HG02642 (cell line): ENCODE measurements at regions not wholly inside any gene's neighbourhood (a gene's known extent, or its start where the extent isn't known, plus 50 kb on each side); places are given as distances from the start of the nearest gene placed in this dataset.

Experiments
- ATAC-seq: cut with Tn5 transposase; IDR thresholded peaks from one replicate; pipeline ENCODE4 v1.9.1; 2021; ENCODE audit warnings: mild to moderate bottlenecking; ENCODE audit not compliant: unreplicated experiment, poor library complexity

GRCh38 chr2:120453635-120453998 is 107.7 kb downstream of the INHBB start:
- ATAC-seq, result no peak

DNA sequence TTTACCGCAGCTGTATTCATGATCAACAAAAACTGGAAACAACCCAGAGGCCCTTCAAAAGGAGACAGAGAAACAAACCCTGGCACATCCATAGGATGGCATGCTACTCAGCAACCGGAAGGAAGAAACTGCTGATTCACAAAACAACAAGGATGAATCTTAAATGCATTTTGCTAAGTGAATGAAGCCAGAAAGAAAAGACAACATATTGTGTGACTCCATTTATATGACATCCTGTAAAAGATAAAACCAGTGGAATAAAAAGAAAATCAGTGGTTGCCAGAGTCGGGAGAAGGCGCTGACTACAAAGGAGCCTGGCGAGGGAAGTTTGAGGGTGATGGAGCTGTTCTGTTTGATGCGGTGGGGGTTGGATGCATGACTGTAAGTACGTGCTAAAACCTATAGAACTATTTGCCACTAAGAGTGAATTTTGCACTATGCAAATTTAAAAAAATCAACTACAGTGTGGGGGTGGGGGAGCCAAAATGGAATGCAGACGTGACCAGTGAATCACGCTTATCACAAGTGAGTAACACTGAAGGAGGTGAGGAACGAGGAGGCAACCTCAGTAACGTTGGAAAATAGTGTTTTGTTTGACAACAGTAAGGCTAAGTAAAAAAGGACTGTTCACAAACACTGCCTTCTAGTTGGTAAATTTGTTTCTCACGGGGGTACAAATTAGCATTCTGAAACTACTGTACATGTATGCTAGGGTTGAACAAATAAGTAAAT is 108.9 kb downstream of the INHBB start:
- no peak for ATAC-seq

DNA sequence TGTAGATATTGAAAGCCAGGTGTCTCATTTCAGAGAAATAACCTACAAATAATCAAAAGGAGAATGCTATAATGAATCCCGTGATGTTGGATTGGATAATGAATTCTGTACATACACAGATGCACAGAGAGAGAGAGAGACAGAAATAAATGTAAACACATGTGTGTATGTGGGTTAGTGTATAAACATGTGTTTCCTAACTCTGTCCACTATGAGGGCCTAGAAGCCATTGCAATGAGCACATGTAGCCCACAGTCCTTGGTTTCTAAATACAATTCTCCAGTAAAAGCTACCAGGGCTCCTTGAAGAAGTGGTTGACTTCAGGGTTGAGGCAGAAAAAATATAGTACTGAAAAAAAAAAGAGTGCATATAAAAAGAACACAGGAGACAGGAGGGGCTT is 109.5 kb downstream of the INHBB start:
- ATAC-seq, result no peak

DNA sequence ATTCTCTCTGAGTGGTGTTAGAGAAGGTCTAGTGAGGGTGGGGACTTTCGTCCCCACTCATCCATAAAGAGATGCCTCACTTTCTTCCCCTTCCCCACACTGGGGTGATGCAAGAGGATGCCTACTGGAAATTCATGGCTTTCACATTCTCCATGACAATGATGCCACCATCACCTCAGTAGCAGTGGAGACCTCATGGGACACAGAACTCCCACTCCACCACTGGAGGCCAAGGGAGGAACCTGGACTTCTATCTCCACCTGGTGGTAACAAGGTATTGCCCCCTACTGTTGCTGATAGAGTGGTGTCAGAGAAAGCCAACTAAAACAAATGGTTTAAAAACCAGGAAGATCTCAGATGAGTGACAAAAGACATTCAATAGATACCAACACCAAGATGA is 110.9 kb downstream of the INHBB start:
- ATAC-seq, result no peak

GRCh38 chr2:120460511-120460910 is 114.6 kb downstream of the INHBB start:
- ATAC-seq, result no peak

- no peak for ATAC-seq
Observed at GRCh38 chr2:120461092-120461491, 115.2 kb downstream of the INHBB start.

DNA sequence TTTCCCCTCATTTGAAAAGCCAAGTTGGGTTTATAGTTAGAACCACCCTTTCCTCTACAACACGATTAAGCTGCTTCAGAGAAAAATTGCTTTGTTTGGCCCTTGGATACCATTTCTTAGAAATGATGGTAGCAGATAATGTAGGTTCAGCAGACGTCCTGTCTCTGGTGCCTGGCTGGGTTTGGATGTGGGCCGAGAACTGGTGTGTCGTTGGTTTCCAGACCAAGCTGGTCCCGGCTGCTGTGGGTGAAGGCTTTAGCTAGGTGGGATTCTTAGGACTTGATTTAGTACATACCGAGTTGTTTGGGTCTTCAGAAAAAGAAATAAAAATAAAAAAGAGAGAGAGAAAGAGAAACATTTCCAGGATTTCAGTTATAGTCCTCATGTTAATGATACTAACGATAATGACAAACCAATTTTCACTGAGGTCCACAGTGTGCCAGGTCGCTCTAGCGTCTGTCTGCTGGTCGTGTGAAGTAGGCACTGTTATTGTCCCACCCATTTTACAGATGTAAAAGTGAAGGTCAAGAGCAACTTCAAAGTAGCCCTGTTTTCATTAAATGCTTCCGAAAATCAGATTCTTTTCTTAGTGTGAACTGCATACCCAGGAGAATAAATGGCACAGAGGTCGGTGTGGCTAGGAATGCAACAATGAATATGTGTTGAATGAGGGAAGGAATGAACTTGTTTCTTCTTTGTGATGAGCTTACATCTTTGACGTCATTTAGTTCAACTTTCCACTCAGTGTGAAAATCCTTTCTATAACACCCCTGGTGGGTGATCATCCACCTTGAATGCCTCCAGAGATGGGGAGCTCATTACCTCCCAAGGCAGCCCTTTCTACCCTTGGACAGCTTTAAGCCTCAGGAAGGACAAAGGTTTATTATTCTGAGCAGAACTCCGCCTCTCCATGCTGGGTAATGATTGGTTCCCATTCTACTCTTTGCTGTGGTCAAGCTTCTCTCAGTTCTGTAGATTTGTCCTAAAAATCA is 115.9 kb downstream of the INHBB start:
- ATAC-seq, result no peak

DNA sequence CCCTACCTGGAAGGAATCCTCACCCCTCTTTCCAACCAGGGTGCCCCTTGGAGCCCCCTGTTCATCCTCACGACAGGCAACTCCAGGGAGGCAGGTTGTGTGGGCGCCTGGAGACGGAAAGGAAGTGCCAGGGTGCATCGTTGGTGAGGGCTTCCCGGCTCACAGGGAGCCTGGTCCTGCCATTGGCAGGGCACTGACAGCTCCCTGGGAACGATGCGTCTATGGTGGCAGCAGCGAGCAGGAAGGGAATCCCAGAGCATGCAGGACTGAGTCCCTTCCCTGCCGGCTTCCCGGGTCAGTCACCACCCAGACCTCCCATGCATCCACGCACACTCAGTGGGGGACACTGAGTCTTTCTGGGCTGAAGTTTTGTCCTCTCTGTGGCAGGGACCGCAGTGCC is 117.6 kb downstream of the INHBB start:
- no peak for ATAC-seq

DNA sequence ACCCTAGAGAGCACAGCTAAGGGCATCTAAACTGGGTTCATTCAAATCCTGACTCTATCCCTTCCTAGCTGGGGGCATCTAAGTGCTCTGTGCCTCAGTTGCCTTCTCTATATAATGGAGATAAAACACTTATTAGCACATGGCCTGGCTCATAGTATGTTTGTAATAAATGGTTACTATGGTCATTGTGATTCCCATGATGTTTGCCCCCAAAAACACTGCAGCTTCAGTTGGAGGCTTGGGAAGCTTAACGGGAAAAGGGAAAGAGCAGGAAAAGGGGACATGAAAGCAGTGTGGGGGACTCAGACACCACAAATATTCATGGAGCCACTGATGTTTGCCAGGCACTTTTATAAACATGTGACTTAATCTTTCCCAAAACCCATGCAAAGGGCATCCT is 118.1 kb downstream of the INHBB start:
- no peak for ATAC-seq

- no peak for ATAC-seq
Observed at GRCh38 chr2:120464448-120464931, 118.6 kb downstream of the INHBB start.

DNA sequence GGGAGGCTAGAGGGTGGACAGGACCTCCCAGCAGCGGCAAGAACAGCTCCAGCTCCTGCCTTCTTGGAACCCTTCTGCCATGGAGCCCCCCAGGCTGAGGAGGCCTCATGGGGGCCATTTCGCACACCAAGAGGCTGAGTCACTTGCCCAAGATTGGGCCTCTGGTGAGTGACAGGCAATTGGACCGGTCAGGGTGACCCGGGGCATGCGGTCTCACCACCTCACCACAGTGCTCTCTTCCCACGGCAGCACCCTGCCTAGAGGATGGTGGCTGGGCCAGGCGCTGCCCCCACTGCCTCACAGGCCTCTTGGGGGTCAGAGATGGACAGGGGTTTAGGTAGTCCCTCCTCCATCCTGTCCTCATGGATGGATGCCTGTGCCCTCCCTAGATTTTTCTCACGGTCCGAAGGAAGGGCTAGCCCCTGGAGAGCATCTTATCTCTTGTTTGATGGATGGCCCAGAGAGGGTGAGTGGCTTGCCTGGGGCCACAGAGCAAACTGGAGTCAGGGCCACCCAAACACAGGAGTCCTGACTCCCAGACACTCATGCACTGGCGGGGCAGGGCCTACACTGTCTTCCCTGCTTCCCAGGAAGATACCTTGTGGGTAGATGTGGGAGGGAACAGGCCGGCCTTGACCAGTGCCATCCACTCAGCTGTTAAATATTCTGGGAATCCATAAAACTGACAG is 119.2 kb downstream of the INHBB start:
- ATAC-seq, result no peak

DNA sequence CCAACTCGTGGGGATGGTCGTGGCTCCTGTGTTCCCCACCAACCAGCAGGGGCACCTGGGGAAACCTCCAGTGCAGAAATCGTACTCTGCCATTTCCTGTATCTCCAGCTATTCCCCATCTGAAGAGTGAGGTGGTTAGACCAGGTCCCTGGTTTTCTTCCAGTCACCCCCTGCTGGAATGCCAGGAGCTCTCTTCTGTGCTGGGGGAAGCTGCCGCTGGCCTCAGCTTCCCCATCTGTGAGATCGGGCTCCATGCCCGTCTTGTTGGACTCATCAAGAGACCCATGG is 119.7 kb downstream of the INHBB start:
- no peak for ATAC-seq

GRCh38 chr2:120465989-120466703 is 120.2 kb downstream of the INHBB start:
- no peak for ATAC-seq

- no peak for ATAC-seq
Observed at GRCh38 chr2:120466704-120467054, 120.7 kb downstream of the INHBB start.

- ATAC-seq, result no peak
Observed at GRCh38 chr2:120468136-120468535, 122.2 kb downstream of the INHBB start.

- no peak for ATAC-seq
Observed at GRCh38 chr2:120469426-120469825, 123.5 kb downstream of the INHBB start.

GRCh38 chr2:120470041-120470965 is 124.4 kb downstream of the INHBB start:
- ATAC-seq, result no peak

- ATAC-seq, result no peak
Observed at GRCh38 chr2:120471166-120471565, 125.2 kb downstream of the INHBB start.

DNA sequence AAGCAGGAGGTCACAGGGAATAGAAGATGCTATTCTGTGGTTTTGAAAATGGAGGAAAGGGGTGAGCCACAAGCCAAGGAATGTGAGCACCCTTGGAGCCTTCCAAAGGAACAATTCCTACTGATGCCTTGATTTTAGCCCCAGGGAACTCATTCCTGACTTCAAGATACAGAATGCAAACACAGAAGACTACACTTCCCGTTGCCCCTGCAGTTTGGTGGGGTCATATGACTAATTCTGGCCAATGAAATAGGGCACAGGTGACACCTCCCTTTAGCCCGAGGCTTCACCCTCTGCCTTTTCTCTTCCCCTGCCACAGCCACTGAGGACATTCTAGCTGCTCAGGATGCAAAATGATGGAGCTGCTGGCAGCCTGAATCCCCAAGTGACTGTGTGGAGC is 126.1 kb downstream of the INHBB start:
- no peak for ATAC-seq
